Esophagus squamous epithelium (tissue), 4 donors: ENCODE measurements at regions not wholly inside any gene's neighbourhood (a gene's known extent, or its start where the extent isn't known, plus 50 kb on each side); places are given as distances from the start of the nearest gene placed in this dataset.

Experiments
- POLR2A ChIP-seq, 4 donors: fragments of 450-650 bp; IDR thresholded peaks; one replicate each; pipeline ENCODE4 v1.6.1; 2017; ENCODE audit warnings: antibody characterized with exemption in 4 of 4, mild to moderate bottlenecking in 4 of 4, moderate library complexity in 3 of 4
- TF ChIP-seq, protein P1 (sequence below), 6 experiments: fragments of 450-650 bp in 4 of 6; fragments of 200-600 bp in 2 of 6; sonication (generic) in 2 of 6; IDR thresholded peaks; one replicate each; pipeline ENCODE4 v1.5.1; 2016 to 2019; ENCODE audit warnings: antibody characterized with exemption in 6 of 6, mild to moderate bottlenecking in 4 of 6, moderate library complexity in 4 of 6

- TF ChIP-seq, protein P1, sequence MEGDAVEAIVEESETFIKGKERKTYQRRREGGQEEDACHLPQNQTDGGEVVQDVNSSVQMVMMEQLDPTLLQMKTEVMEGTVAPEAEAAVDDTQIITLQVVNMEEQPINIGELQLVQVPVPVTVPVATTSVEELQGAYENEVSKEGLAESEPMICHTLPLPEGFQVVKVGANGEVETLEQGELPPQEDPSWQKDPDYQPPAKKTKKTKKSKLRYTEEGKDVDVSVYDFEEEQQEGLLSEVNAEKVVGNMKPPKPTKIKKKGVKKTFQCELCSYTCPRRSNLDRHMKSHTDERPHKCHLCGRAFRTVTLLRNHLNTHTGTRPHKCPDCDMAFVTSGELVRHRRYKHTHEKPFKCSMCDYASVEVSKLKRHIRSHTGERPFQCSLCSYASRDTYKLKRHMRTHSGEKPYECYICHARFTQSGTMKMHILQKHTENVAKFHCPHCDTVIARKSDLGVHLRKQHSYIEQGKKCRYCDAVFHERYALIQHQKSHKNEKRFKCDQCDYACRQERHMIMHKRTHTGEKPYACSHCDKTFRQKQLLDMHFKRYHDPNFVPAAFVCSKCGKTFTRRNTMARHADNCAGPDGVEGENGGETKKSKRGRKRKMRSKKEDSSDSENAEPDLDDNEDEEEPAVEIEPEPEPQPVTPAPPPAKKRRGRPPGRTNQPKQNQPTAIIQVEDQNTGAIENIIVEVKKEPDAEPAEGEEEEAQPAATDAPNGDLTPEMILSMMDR (IDR thresholded peaks at IDR 0.05): no peak
- TF ChIP-seq POLR2A (IDR thresholded peaks at IDR 0.05): no peak
Observed at GRCh38 chr11:39249566-39250365, 2209.7 kb downstream of the LRRC4C start.
